Cerebellar cortex (tissue), 1 donor: ENCODE measurements at regions not wholly inside any gene's neighbourhood (a gene's known extent, or its start where the extent isn't known, plus 50 kb on each side); places are given as distances from the start of the nearest gene placed in this dataset.
A peak's percentile ranks its signal among the peaks of the same experiment; 100 is the strongest.

Experiments used
- DNase-seq: peaks from one replicate; pipeline ENCODE4 v3.0.0-alpha.2; 2015; ENCODE audit warnings: low spot score

DNA sequence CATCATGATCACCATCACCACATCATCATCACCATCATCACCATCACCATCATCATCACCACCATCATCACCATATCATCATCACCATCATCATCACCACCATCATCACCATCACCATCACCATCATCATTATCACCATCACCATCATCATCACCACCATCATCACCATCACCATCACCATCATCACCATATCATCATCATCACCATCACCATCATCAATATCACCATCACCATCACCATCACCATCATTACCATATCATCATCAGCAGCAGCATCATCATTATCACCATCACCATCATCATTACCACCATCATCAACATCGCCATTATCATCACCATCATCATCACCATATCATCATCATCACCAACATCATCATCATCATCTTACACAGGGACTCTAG lies 351.1 kb downstream of the MIAT start:
- no peak for DNase-seq

DNA sequence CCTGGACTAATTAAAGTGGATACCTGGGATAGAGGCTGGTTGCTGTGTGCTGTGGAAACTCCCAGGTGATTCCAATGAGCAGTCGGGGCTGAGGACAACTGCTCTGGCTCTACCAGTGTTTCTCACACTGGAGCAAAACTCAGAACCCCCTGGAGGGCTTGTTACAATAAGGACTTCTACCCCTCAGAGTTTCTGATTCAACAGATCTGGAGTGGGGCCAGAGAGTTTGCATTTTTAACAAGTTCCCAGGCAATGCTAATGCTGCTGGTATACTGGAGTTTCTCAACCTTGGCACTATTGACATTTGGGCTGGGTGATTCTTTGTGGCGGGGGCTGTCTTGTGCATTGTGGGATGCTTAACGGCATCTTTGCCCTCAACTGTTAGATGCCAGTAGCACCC lies 353.7 kb downstream of the MIAT start:
- no peak for DNase-seq

DNA sequence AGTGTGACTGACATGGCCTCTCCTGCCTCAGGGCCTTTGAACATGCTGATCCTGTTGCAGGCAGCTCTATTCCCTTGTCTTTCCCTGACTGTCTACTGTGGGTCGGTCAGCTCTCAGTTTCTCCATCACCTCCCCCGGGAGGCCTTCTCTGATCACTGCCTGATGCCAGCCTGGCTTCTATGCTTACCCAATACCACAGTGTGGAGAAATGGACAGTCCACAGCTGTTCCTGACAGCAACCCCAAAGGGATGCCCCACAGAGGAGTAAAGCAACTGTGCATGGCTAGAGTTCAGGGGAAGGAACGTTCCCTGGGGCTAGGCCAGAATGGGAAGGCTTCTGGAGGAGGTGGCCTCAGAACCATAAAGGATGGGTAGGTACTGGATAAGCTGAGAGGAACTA lies 354.3 kb downstream of the MIAT start:
- DNase-seq = no peak

DNA sequence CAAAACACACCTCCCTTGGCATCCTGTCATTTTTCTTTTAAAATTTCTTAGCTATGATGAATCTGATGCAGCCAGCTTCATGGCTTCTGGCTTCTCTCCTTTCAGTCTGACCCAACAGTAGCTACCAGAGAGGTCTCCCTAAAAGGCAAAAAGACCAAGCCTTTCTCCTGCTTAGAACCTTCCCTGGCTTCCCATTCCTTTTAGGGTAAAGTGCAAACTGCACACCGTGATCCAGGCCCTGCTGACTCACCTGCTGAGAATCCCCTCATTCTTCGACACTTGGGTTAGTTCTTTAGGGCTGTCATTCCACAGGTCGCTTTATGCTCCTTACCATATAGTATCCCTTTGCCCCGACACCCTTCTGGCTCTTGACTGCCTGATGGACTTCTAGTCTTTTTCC lies 362.4 kb downstream of the MIAT start:
- no peak for DNase-seq

DNA sequence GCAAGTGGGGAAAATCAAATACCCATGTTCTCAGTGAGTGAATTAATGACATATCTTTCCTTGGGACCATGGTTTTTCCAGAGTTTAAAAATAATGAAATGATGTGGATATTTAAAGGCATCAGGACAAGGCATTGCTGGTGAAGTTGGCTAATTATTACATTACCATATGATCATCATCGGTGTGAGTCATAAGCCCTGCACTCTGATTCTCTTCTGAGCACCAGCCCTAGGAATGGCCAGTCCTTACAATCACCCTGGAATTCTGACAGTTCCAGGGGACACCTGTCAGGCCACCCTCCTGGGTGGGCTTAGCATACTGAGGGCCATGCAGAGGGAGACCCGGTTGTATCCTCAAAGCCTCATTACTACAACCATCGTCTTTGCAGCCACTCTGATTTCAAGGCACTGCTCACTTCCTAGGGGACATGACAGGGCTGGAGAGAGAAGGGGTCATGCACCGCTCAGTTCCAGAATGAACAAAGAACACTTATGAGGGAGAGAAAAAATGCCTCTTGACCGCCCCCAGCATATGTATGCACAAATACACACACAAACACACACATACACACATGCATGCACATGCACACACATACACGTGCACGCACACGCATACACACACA lies 365.0 kb downstream of the MIAT start:
- DNase-seq = no peak

DNA sequence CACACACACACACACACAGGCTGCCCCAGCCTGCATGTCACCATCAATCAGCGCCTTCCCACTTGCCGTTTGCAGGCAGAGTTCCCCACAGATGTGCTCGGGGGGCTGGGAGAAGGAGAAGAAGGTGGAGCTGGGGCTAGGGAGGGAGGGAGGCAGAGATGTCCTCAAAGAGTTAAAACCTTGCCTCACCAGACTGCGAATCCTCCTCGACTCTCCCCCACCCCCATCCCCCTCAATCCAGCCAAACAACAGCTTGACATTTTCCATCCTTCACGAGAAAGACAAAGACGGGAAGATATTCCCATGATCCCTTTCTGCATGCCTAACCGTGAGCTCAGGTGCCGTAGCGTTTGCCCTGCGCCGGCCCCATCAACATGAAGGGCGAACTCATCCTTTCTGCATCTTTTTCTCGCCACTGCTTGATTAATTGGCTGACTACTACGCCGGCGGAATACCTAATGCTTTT lies 365.5 kb downstream of the MIAT start:
- DNase-seq = no peak

DNA sequence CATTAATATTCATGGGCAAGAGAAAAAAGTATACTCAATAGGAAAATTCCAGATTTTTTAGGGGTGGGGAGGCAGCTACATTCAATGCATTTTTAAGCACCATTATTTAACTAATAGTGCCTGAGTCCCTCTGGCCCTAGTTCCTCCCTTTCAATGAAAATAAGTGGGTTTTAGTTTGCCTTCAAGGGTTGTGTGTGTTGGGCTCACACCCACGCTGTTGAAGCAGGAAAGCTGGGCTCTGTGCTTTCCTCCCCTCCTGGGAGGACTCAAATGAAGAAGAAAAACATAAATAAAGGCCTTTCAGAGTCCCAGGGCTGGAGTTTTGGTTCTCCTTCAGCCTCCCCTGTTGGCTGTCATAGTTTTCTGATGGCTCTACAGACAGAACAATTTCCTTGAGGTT lies 366.2 kb downstream of the MIAT start:
- no peak for DNase-seq

DNA sequence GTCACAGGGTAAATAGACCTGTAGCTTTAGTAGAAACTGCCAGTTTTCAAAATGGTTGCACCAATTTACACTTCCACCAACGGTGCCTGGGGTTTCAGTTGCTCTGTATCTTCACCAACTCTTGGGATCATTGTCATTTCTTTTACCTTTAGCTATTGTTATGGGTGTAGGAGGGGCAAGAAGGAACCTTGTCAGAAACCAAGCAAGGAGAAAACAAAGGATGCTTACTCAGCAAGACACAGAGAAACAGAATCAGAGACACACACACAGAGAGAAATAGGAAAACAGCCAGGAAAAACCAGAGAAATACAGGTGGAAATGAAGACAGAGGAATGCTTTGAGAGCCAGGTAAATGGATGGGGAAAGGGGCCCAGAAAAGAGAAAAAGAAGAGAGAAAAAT lies 367.6 kb downstream of the MIAT start:
- no peak for DNase-seq

DNA sequence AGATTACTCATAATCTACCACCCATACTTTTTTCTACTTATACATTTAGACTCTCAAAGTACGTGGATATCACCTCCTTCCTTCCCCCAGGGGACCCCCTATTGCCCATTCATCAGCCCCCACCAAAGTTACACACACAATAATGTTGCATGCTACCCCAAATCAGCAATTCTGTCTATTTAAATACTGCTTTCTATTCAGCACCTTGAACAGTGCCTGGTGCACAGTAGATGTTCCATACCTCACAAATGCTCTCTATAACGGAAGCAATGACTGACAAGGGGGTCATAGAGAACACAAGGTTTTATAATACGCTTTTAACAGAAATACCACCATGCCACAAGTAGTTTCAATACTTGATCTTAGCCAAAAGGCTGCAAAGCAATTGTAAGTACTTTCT lies 370.7 kb downstream of the MIAT start:
- no peak for DNase-seq

DNA sequence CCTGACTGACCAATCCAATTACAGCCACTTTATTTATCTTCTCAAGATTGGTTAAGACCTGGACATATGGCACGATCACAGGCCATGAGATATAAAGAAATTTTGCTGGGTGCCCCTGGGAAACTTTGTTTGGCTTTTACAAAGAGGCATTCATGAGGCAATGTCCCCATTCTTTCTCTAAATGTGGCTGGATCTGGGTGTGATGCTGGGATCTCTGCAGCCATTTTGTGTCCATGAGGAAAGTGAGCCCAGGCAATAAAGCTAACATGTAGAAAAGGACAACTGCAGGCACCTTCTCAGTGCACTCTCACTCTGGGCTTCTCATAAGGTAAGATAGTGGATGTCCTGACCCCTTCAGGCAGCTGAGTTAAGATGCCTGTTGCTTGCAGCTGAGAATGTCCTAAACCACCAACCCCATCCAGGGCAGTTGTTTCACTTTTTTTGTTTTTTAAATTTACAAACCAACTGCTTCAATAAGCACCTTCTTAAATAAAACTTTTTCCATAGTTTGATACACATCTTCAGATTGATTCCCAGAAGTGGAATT lies 372.3 kb downstream of the MIAT start:
- DNase-seq = no peak

DNA sequence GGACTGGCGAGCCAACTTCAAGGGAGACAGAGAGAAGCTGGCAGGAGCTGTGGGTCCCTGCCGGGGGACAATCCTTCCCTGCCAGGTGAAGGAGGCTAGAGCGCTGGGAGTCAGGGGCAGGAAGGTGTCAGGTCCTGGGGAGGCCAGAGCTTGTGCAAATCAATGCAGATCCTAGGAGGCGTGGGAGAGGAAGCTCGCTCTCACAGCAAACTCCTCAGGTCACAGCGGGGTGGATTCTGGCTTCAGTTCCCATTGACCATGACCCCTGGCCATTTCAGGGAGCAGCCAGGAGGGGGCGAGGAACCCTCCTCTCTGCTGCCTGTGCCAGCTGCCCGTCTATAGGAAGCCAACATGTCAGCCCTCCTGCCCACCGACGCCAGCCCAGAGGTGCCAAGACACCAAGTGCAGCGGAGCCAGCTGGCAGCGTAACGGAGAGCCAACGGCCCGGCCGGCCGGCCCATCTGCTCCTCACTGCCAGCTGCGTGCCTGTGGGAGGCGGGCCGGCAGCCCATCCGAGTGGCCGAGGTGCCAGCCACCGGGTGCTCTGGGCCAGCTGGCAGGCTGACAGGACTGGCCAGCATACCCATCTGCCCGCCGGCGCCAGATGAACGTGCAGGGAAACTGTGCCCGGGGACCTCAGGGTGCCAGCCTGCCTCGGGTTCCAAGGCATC lies 374.8 kb downstream of the MIAT start:
- peak; percentile 64 for DNase-seq

DNA sequence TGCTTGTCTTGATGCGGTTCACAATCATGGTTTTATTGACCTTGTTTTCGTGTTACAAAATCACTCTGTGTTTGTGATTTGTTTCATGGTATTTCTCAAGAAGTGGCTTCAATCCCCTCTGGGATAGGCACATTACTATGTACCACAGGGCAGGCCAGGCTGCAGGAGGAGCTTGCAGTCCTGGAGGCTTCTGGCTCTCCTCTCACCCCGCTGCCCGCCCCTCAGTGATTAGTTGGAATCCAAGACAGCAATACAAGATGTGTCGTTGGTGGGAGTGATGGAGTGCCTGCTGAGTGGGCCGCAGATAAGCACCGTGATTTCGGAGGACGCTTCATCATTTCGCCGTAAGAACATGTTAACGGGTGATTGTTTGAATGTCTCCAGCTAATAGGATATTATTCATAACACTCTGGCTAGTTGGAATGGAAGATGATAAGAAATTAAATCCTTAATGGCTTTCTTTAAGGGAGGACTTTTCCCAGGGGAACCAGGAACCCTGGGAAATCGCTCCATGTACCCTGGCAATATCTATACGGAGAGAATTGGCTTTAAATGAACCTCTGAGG lies 384.4 kb downstream of the MIAT start:
- DNase-seq = no peak

DNA sequence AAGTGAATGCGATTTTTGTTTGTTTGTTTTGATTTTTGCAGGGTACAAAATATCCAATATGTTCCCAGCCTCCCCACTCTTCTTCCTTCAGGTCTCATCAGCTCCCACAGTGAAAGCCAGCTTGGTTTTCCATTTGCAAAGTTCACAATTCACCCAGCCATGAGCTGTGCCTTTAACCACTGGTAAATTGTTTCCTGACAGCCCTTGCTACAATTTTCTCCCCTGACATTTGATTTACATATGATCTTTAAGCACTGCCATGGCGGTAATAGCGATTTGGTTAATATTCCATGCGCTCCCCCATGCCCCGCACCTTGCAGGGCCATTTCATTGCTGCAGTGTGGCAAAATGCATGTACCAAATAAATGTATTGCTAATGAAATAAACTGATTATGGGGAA lies 385.9 kb downstream of the MIAT start:
- no peak for DNase-seq

DNA sequence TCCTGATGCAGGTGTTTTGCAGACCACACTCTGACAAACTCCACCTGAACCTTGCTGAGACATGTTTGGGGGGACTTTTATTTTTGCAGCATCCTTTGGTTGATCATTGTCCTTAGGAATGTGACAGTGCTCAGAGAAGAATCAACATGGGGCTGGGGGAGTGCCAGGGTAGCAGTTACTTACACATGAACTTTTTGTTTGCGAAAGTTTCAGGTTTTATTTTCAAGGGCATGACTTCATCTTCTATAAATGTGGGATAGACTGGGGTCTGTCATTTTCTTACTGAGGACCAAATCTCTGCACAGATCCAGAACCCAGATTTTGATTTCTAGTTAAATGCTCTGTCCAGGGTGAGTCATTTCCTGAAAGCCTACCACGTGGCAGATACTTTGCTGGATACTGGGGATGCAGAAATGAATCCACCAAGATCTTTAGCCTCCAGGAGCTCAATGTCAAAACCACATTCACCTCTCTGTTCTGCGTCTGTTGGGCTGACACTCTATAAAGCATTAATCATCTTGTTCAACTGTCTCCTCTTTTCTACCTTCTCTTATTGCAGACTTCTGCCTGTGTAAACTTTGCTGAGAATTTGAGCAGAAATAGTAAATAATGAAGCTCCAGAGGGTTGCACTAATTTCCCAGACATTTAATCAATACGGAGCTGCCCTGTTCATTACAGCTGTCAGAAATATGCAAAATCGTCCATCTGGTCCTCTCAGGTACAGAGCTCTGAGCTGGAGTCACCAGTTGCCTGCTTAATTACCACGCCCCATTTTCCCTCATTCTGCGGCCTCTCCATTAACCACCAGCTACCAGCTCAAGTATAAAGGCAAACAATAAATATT lies 387.9 kb downstream of the MIAT start:
- DNase-seq = no peak

DNA sequence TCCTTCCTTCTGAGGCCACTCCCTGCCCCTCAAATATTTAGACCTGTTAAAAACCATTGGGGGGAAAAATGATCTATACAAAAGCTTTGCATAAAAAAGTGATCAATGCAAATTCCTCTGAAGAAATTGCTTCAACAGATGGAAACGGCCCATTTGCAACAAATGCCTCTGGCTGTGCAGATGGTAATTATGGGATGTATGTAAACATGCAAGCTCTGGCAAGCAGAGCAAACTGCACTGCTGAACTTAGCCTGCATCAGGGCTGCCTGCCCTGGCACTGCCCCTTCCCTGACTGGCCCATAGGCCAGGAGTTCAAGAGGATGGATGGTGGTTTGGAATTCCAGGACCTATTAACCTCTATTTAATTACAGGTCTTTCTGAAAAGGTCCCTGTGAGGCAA lies 388.7 kb downstream of the MIAT start:
- DNase-seq = no peak

DNA sequence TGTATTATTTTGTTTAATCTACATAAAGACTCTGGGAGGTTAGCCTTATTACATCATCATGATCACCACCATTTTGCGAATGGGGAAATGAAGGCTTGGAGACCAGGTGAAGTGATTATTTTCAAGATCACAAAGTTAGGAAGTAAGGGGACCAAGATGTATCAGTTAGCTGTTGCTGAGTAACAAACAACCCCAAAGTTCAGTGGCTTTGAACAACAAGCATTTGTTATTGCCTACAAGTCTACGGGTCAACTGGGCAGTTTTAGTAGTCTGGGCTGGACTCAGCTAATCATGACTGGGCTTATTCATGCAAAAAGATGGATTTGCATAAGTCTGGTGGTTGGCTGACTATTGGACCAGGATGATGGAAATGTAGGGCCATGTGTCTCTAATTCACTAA lies 389.2 kb downstream of the MIAT start:
- no peak for DNase-seq

DNA sequence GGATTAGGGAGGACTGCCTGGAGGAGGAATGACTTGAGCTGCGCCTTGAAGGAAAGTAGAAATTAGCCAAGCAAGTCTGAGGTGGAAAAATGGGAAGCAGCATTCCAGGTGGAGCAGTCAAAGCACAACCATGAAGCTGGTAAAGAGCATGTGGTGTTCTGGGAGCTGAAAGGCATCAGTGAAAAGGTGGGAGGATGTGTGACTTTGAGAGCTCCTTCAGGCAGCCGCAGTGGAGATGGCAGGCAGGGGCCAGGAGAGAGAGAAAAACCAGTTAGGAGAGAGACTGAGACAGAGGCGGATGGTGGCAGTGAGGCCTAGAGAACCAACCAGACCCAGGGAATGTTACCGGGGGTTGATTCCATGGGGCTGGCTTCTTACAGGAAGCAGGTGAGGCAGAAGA lies 393.4 kb downstream of the MIAT start:
- no peak for DNase-seq

DNA sequence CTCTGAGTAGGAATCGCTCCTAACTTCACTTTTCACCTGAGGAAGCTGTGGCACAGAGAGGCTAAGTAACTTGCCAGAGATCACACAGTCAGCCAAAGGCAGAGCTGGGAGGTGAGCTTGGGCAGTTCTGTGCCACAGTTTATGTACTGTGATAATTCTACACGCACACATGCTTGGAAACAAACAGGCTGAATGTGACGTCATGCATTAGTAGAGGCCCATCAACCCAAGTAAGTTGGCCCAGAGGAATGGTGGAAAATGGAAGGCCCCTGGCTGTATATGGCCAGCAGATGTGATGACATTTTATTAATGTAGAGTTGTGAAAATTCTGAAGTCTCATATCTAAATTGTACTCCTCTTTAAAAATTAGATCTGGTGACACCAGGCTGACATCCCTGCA lies 394.0 kb downstream of the MIAT start:
- no peak for DNase-seq

DNA sequence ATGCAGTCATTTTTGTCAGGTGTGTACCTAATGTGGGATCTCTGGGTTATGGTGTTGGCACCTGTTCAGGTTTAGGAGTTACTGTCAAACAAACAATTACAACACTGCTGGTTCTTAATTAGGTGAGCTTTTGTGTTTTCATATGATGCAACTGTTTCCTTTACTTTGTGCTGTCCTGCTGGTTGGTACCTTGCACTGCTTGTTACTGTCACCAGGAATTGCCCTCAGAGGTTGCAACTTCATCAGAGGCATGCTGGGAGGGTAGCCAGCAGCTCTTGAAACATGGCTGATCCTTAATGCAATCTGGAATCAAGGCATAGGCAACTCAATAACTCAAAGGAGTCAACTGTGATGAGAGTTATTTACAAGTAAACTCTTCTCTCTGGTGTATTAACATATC lies 400.3 kb downstream of the MIAT start:
- DNase-seq = no peak

DNA sequence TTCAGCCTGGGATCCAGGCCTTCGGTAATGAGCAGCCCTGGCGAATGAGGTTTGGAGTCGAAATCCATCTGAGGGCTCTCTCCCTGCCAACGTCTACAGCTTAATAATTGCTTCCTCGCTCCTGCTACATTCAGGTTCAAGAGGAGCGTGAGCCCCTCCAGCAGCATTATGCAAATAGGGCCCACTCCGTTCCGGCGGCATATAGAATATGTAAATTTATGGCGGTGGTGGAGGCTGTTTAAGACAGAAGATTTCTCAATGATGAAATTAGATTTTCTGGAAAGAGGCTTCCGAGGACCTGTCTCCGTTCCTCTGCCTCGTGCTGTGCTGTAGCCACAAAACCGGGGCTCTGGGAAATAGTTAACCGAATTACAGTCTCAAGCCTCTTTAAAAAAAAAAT lies 402.8 kb downstream of the MIAT start:
- no peak for DNase-seq

DNA sequence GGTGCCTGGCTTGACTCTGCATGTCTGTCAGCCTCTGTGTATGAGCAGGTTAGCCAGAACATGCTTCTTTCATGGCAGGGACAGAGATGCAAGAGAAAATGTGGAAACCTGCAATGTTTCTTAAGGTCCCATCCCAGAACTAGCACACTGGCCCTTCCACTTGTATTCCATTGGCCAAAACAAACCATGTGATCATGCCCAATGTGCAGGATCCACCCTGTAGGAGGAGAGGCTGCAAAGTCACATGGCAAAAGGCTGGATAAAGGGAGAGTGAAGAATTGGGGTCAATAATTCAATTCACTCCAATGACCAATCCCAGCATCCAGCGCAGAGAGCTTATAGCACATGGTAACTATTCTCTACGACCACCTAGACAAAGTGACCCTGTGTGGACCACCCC lies 405.5 kb downstream of the MIAT start:
- no peak for DNase-seq

DNA sequence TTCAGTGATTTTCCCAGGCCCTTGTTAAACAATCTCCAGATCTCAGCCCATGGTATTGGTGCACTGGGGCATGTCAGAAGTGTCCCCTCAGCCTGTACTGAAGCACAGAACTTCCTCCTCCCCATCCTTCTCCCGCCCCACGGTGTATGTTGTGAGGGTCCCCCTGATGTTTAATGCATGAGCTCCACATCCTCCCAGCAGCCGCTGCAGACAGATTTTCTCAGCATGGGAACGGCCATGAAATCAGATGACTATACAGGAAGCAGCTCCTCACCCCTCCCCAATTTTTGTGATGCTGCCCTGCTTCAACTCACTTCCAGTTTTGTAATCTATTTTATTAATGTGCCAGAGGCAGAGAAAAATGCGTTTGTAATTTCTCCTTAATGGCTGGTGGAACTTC lies 406.0 kb downstream of the MIAT start:
- DNase-seq = no peak

DNA sequence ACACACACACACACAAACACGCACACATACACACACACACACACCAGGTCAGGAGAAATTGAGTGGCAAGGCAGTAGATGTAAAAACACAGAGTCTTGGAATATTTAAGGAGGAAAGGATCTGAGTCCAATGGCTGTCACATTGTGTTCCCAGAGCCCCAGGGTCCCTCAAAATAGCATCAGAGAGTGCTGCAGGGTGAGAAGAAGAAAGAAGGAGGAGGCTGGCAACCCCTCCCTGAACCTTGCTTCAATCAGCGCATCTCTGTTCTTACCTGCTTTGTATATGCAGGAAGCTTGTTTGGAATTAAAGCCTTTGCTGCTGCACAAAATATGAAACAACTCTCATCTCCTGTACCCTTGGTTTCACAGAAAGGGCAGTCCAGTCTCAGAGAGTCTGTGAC lies 406.5 kb downstream of the MIAT start:
- DNase-seq = no peak
